GM11168 (cell line): ENCODE measurements at regions not wholly inside any gene's neighbourhood (a gene's known extent, or its start where the extent isn't known, plus 50 kb on each side); places are given as distances from the start of the nearest gene placed in this dataset.

Experiments used
- in situ Hi-C: fragments of 300-500 bp; cut with MboI; formaldehyde crosslinking; loops from one replicate; pipeline ENCODE4 v1.12.0; 2022; ENCODE audit warnings: low sequenced_read_pairs; ENCODE audit not compliant: unreplicated experiment

DNA sequence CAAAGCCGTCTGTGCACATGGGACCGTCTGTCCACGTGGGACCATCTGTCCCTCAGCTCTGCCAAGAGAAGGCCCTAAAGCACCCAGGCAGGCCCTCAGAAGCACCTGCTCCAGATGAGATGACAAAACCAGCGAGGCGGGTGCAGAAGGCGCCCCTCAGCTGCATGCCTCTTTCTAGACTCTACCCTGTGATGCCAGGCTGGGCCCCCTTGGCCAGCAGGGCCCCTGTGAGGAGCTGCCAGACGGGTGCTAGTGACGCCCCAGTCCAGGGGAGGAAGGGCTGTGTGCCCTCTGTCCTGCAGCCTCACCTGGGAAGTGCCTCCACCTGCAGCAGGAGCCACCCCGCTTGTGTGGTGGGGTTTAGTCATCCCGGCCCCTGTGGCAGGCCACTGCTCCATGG, 309.2 kb upstream of the SHH start:
- in situ Hi-C loops: no loop called here

DNA sequence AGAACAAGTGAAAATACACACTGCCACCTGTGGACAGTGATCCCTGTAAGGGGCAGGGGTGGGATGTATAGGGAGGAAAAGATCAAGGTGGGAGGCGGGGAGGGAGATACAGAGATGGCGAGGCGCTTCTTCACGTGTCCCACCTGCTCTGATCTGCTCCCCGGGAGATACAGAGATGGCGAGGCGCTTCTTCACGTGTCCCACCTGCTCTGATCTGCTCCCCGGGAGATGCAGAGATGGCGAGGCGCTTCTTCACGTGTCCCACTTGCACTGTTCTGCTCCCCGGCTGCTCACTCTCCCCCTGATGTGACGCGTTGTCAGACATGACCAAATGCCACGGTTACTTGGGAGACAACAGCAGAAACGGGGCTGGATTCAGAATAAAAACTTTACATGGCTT, 308.3 kb upstream of the SHH start:
- in situ Hi-C loops: no loop called here

DNA sequence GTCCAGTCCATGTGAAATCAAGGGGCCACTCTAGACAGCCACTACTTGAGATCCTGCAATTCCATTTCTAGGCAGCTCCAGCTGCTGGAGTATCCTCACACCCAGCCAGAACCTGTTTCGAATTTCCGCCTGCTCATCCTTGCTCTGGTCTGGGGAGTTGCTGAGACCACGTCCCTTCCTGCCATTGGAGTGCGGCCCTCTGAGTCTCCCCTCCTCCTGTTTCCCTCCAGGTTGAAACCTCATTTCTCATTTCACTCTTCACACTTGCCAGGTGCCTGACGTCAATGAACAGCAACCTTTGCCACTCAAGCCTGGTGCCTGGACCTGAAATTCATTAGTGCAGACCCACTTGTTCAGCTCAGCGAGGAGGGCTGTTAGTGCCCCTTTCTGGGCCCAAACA, 307.5 kb upstream of the SHH start:
- in situ Hi-C loops: no loop called here

DNA sequence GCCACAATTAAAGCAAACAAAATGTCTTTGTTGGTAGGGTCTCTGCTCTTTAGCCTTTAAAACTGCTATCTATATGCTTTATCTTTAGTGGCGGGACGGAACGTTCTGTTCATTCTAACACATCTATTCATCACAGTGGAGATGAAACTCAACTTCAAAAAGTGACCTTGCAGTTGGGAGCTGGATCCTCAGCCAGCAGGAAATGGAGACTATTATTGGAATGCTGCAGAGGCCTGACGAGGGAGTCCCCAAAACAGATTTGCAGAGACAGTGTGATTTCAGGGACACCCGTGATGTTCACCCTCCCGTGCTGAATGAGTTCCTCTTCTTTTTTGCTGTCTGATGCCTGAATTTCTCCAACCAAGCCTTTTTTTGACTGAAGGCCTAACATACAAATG, 306.0 kb upstream of the SHH start:
- in situ Hi-C loops: no loop called here

DNA sequence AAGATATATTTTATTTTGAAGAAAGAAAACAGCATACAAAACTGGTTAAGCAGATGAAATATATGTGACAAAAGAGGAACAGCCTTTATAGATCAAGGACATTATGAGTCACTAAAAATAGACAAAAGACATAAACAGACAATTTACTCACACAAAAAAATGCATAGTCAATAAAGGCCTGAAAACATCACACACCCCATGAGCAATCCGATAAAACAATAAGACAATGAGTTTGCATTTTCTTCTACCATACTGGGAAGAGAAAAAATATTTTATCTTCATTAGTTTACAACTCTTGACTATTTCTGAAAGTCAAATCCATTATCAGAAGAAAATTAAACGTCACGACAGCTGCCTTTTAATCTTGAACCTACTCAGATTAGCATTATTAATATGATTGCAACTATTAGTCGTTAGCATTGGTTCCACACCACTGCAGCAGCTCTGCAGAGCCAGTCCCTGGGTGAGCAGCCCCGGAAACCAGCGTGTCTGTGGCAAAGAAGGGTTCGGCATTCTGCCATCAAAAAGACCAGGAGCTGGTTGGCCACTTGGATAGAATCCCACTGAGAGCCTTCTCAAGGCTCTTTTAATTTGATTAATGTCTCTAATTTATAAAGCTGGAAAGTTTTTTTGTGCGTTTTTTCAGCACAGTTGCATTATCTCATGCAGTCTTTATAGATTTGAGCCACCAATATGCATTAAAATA, 305.4 kb upstream of the SHH start:
- in situ Hi-C loops: no loop called here

DNA sequence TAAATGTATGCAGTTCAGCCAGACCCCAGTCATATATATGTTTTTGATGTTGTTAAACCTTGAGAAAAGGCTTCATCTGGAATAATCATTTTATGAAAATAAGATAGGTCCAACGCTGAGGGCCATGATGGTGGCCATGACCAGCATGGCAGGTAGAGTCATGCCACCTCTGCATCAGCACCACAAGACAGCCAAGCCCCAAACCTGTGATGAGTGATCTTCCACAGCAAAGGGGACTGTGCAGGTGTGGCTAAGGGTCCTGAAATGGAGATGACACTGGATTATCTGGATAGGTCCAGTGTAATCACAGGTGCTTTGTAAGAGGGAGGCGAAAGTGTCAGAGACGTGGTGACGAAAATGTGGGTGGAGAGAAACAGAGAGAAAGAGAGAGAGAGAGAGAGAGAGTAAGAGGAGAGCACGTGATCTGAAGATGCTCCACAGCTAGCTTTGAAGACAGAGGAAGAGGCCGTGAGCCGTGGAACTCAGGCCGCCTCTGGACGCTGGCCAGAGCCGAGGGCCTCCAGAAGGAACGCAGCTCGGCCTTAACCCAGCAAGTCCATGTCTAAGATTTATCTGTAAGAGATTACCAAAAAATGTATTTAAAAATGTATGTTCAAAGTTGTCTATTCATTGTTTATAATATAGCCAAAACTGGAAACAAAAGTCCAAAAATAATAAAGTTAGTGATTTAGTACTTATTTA, 304.4 kb upstream of the SHH start:
- in situ Hi-C loops: no loop called here

DNA sequence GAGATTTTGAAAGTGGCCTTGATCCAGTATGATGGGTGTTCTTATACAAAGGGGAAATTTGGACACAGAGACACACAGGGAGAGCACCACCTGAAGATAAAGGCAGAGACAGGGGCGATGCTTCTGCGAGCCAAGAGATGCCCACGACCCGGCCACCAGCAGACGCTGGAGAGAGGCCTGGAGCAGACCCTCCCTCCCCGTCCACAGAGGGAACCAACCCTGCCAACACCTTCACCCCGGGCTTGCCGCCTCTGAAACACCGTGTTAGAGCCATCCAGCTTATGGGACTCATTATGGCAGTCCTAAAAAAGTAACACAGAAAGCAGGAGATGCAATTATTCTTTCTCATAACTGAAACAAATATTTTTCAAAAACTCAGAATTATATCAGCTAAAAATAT, 303.3 kb upstream of the SHH start:
- in situ Hi-C loops: no loop called here

DNA sequence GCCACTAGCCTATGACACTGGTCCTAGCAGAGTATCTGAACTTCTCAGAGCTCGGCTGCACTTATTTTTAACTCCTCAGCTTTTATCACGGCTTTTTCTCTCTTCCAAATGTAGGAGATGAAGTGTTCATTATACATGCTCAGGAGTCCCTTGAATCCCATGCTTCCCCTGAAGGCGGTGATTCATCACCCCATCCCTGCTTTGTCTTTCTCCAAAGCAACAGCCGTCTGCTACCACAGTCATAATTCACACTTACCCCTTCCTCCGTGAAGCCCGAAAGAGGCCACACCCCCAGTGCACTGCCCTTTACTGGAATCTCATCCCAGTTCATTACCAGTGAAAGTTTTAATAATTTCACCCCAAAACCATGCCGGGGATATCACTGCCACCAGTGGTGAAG, 301.5 kb upstream of the SHH start:
- in situ Hi-C loops: no loop called here

DNA sequence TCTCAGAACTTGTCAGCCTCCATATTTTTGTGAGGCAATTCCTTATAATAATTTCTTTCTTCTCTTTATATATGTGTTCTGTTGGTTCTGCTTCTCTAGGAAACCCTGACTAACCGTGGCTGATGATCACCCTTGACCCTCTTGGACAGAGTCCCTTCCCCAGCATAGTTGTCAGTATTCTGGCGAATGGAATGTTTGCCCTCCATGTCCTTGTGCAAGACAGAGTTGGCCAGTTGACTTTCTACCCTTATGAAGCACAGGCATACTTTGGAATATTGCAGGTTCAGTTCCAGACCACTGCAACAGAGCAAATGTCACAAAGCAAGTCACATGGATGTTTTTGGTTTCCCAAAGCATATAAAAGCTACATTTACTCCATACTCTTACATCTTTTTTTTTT, 297.7 kb upstream of the SHH start:
- in situ Hi-C loops: no loop called here

DNA sequence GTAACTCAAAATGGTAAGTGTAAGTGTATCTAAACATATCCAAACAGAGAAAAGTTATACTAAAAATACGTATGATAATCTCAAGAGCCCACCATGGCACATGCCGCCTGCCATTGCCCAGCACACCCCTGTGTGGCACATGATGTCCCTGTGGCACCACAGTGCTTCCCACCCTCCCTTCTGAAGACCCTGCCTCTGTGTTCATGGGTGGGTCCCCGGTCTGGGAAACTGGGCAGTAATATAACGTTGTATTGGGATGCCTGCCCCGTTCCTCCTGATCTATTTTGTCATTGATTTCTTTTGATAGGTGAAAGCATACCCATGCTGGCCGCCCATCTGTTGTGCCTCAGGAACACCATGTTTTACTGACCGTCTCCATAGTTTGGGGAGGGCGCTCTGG, 296.8 kb upstream of the SHH start:
- in situ Hi-C loops: no loop called here

DNA sequence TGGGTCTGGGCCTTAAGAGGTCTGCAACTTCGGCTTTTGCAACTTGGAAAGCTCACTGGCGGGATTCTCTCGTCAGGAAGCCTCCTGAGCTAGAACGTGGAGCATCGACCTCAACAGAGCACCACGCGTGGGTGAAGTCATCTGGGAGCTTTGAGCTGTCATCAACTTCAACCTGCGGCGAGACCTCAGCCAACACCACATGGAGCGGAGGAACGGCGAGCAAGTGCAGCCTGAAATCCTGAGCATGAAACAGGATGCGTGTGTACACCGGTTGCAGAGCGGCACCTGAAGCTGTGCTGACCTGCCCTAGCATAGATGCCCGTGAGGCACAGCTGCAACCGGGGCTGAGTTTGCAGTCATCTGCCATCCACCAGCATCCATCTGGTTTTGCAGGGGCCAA, 295.7 kb upstream of the SHH start:
- in situ Hi-C loops: no loop called here

DNA sequence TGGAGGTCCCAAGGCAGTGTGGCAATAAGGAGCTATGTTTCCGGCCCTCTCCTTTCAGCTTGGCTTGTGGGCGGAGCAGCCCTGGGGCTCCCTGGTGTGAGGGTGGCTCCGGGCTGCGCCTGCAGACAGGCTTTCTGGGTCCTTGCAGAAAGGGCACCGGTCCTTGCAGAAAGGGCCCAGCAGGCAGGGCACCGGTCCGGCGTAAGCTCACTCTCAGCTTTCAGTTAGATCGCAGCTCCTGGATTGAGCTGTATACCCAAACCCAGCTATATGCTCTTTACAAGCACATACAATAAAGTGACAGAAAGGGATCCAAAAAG, 293.8 kb upstream of the SHH start:
- in situ Hi-C loops: no loop called here

DNA sequence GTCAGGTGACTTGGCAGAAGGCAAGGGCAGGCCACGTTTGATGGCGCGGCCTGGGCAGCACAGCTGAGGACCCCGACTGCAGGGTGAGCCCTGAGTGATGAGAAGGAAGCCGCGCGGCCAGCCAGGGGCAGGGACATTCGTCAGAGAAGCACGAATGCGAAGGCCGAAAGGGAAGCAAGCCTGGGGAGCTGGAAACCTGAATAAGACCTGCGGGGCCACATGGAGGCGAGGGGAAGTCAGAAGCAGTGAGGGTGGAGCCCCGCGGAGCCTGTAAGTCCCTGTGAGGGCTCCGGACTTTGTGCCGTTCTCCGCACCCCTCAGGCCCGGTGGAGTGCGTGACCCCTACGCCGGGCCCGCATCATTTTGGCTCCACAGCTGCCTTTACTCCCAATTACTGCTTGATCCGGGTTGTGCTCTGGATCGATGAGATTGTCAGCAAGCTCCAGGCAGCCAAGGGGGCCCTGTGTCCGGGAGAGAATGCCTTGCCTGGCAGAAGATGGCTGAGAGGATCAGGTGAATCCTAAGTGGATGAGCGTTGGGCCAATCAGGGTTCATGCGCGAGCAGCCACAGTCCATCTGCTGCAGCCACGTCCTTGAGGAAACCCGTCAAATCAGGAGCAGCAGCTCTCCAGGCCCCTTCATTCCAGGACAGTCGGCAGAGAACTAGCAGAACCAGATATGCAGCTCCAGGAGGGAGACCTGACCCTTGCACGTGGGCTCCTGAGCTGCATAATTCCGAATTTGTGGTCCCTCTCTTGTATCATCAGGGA, 293.3 kb upstream of the SHH start:
- in situ Hi-C loops: no loop called here

DNA sequence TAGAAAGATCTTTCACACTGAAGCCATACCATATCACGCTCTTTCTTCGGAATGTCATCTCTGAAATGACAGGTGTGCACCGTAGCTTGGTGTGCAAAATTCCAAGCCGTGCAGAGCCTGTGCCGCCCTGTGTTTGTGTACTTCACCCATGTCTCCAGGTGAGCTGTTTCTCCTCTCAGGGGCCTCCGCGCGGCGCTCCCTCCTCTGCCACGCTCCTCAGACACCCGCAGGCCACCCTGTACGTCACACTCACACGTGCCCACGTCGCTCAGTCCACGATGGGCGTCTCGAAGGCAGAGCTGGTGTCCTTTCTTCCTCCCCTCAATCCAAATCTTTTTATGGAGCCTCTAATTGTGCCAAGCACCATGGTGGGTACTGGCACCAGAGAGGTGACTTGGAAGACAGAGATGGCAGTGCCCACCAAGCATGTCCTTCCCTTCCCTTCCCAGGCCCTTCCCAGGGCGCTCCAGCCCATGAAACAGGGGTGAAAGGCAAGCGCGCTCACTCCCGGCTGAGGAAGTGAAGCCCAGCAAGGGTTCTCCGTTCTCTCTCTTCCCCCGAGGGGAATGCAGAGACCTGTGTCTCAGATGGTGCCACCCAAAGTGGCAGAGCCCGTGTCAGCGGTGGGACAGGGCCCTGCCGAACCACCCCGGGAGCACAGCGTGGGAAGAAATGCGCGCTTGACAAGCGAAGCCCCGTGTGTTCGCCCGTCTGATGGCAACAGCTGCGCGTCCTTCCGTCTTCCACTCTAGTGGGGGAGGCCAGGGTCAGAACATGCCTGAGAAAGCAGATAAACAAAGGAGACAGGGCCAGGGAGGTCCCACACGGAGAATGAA, 292.5 kb upstream of the SHH start:
- in situ Hi-C loops: no loop called here

DNA sequence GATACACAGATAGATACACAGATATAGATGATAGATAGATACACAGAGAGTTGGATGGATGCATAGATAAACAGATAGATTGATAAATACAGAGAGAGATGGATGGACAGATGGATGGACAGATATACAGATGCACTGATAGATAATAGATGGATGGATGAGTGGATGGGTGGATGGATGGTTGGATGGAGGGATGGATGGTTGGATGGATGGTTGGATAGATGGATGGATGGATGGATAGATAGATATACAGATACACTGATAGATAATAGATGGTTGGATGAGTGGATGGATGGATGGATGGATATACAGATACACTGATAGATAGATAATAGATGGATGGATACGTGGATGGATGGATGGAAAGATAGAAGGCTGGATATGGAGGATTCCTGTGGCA, 290.0 kb upstream of the SHH start:
- in situ Hi-C loops: no loop called here

DNA sequence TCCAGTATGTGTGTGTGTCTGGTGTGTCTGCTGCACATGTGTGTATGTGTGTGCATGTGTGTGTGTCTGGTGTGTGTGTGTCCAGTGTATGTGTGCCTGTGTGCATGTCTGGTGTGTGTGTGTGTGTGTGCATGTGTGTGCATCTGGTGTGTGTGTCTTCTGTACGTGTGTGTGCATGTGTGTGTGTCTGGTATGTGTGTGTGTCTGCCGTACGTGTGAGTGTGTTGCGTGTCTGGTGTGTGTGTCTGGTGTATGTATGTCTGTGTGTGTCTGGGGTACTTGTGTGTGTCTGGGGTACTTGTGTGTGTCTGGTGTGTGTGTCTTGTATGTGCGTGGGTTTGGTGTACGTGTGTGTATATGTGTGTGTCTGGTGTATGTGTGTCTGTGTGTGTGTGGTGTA, 289.1 kb upstream of the SHH start:
- in situ Hi-C loops: no loop called here

DNA sequence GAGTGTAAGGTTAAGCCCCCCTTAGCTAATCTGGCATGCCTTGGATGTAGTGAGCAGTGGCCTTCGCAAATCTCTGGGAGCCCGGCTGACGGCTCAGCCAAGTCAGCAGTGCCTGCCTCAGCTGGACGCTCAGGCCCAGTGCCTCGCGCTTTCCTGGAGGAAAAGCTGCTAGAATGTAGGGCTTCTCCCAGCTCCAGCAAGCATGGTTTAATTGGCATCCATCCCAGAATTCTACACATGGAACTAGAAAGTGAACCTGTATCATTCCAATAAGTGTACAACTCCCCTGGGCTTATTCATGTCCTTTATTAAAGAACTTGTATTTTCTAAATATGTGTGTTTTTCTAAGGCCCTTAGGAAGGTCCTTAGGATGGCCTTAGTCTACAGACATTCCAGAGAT, 287.8 kb upstream of the SHH start:
- in situ Hi-C loops: no loop called here

DNA sequence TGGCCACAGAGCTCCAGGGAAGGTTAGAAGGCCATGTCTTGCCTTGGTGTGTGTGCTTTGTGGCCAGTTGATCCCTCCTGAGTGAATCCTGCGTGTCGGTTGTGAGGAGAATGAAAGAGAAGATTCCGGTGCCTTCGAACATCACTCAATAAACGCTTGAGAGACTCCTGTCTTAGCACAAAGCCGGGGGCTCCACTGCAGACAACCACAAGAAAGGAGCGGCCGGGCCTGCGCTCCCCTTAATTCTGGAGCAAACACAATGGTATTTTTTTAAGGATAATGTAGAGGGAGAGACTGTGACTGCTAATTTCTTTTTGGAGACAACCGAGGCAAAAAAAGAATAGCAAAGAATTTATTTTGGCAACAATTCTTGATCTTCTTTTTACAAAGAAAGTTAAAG, 286.8 kb upstream of the SHH start:
- in situ Hi-C loops: no loop called here

DNA sequence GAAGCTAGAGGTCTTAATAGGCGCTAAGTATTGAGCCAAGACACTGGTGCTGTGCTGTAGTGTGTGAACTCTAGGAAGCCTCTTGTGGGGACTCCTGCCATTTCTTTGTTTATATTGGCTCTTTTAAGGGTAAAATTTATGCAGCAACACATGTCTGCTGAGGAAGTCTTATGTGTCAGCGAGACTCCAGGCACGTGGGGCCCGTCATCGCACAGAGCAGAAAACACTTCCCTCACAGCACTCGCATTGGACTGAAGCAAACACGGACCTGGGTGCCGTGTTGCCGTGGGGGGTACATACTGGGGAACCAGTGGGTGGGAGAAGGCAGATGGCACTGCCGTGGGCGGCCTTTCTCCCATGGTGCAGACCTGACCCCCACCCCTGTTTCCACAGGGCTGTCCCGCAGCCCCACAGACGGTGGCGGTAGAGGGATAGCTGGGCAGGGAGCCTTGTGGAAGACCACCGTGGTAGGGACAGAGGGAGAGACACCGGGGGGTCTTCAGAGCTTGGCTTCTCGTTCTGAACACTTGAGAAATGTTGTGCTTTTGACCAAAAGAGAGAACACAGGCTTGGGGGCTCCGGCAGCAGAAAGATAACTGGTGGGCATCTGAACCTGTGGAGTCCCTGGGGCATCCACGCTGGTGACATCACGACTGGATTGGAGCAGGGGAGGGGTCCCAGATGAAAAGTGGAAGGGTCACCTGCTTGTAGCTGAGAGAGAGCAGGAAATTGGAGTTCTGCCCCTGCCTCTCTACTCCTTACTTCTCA, 284.7 kb upstream of the SHH start:
- in situ Hi-C loops: no loop called here

DNA sequence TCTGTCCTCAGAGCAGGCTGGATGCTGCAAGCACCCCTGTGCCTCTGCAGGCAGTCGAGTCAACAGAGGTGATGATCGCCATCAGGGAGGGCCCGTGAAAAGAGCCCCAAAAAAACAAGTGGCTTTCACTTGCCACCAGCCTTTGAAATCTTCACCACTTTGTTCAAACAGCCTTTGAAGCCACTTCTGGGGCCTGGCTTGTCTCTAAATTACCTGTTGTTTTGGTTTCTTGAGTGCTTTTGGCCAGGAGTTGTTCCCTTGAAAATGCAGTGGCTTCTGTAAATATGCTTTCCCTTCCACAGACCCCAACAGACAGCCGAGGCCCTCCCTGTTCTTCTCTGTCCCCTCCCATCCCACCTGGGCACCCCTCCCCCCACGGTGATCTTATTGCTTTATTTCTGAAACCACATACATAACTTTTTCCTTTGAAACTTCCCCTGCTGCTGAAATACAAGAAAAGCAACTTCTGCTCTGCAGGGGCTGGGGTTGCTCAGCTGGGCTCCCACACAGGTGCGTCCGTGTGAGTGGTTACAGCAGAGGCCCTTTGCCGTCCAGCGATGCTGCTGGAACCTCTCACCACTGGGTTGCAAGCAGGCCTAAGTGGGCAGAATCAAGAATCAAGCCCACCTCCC, 283.8 kb upstream of the SHH start:
- in situ Hi-C loops: no loop called here
